ENCODE measurements at regions not wholly inside any gene's neighbourhood (a gene's known extent, or its start where the extent isn't known, plus 50 kb on each side); places are given as distances from the start of the nearest gene placed in this dataset.

DNA sequence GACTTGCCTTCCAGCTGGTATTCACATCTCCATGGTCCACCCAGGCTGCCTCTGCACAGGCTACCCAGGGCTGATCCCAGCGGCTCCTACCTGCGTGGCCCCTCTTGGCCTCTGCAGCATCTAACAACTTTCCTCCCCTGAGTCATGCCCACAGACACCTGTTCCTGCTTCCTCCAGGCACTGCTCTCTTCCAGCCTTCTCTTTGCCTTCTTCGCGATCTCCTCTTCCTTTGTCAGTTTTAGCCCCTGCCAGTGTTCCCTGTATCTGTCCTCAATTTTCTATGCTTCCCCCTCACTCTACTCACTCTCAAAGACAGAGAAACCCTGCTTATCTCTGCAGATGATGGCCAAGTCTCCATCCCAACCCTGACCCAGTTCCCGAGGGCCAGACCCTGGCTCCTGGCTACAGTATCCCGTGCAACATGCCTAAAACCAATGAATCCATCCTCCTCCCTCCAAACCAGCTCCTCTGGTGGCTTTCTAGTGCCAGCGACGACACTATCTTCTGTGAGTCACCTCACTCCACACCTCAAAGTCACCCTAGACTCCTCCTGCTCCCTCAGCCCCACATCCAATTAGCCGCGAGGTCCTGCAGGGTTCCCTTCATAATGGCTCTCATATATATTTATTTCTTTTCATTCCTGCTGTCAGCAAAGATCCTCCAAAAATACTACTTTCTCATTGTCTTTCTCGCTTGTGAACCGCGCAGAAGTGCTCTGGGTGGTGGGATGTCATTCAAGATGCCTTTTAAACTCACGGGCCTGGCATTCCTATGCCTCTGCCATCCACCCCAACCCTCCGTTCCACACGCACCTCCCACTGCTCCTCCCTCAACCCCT, 259.2 kb downstream of the TOMM20 start:
- TF ChIP-seq GABPA (IDR thresholded peaks at IDR 0.05; ENCODE audit: low read depth) (no peak), CTCF (IDR thresholded peaks at IDR 0.05; ENCODE audit: insufficient read depth, low read length) (no peak), POLR2AphosphoS5 (IDR thresholded peaks at IDR 0.05; ENCODE audit: low read depth) (no peak), SPI1 (IDR thresholded peaks at IDR 0.05; ENCODE audit: borderline replicate concordance, low read depth) (no peak)

All from HL-60 (cell line).